ENCODE measurements at regions not wholly inside any gene's neighbourhood (a gene's known extent, or its start where the extent isn't known, plus 50 kb on each side); places are given as distances from the start of the nearest gene placed in this dataset.
"Not testable (repeated sequence)": the region's sequence is repeated elsewhere in the genome, so short reads cannot be mapped to it uniquely, and the experiment has no call there.

- H3K4me3 ChIP-seq (ENCODE audit: low read depth, low read length): no peak overlapping the region
- TF ChIP-seq, protein P1, sequence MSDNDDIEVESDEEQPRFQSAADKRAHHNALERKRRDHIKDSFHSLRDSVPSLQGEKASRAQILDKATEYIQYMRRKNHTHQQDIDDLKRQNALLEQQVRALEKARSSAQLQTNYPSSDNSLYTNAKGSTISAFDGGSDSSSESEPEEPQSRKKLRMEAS (IDR thresholded peaks at IDR 0.05; ENCODE audit: low read depth, low read length): no peak
- no peak for DNase-seq (ENCODE audit: low read depth)
Measured at GRCh38 chr3:147256739-147257138, 149.6 kb downstream of the ZIC4 start.

- TF ChIP-seq, protein P2, sequence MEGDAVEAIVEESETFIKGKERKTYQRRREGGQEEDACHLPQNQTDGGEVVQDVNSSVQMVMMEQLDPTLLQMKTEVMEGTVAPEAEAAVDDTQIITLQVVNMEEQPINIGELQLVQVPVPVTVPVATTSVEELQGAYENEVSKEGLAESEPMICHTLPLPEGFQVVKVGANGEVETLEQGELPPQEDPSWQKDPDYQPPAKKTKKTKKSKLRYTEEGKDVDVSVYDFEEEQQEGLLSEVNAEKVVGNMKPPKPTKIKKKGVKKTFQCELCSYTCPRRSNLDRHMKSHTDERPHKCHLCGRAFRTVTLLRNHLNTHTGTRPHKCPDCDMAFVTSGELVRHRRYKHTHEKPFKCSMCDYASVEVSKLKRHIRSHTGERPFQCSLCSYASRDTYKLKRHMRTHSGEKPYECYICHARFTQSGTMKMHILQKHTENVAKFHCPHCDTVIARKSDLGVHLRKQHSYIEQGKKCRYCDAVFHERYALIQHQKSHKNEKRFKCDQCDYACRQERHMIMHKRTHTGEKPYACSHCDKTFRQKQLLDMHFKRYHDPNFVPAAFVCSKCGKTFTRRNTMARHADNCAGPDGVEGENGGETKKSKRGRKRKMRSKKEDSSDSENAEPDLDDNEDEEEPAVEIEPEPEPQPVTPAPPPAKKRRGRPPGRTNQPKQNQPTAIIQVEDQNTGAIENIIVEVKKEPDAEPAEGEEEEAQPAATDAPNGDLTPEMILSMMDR (IDR thresholded peaks at IDR 0.05; ENCODE audit: low read depth, low read length): no peak
- TF ChIP-seq MYC (IDR thresholded peaks at IDR 0.05; ENCODE audit: low read depth, low read length) (no peak), POLR2A (IDR thresholded peaks at IDR 0.05; ENCODE audit: extremely low read depth, insufficient read length) (no peak)
- TF ChIP-seq, protein P1 (IDR thresholded peaks at IDR 0.05; ENCODE audit: low read depth, low read length): no peak
- DNase-seq (ENCODE audit: low read depth): no peak
Measured at GRCh38 chr3:147246906-147247305, 159.4 kb downstream of the ZIC4 start.

GRCh38 chr3:147245638-147246037 is 160.7 kb downstream of the ZIC4 start:
- DNase-seq (ENCODE audit: low read depth); H3K4me3 ChIP-seq (ENCODE audit: low read depth, low read length): not testable (repeated sequence)

More at GRCh38 chr3:147246906-147247305, 159.4 kb downstream of the ZIC4 start:
- no peak overlapping the region for H3K4me3 ChIP-seq (ENCODE audit: low read depth, low read length)

DNA sequence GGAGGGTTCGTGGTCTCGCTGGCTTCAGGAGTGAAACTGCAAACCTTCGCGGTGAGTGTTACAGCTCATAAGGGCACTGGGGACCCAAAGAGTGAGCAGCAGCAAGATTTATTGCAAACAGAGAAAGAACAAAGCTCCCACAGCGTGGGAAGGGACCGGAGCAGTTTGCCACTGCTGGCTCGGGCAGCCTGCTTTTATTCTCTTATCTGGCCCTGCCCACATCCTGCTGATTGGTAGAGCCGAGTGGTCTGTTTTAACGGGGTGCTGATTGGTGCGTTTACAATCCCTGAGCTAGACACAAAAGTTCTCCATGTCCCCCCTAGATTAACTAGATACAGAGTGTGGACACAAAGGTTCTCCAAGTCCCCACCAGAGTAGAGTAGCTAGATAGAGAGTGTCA is 161.3 kb downstream of the ZIC4 start:
- not testable (repeated sequence) for DNase-seq (ENCODE audit: low read depth); H3K4me3 ChIP-seq (ENCODE audit: low read depth, low read length)

DNA sequence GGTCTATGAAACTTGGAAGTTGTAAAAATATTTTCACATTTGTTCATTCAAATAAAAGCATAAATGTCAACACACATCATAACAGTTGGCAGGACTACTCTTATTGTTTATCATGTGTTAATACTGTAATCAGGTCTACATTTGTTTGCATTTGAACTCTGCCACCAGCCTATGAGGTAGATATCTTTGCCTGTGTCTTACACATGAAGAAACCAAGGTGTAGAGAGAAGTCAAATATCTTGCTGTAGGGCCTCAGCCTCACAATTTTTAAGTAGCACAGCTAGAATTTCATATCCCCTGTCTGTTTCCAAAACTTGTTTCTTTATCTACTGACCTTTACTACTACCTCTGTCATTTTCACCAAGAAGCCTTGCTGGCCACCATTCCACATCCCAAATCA is 161.9 kb downstream of the ZIC4 start:
- H3K4me3 ChIP-seq (ENCODE audit: low read depth, low read length): no peak overlapping the region
- no peak for DNase-seq (ENCODE audit: low read depth)
- TF ChIP-seq, protein P1 (IDR thresholded peaks at IDR 0.05; ENCODE audit: low read depth, low read length): no peak
- TF ChIP-seq, protein P2 (IDR thresholded peaks at IDR 0.05; ENCODE audit: low read depth, low read length): no peak
- TF ChIP-seq POLR2A (IDR thresholded peaks at IDR 0.05; ENCODE audit: extremely low read depth, insufficient read length) (no peak), MYC (IDR thresholded peaks at IDR 0.05; ENCODE audit: low read depth, low read length) (no peak)

DNA sequence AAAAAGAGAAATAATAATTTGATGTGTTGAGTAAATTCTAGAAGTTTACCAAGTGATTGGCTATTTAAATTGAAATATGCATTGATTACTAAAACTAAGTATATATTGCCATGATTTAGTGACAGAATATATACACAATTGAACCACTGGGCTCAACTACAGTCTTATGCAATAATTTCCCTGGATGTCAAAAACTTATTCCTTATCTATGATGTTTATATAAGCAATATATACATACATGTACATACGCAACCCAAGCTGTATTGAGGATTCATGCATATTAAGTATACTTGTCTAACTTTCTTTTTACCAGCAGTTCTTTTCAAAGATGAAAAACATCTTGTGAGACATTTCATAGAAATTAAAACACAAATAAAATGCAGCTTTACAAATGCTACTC is 165.8 kb downstream of the ZIC4 start:
- no peak for DNase-seq (ENCODE audit: low read depth)
- no peak overlapping the region for H3K4me3 ChIP-seq (ENCODE audit: low read depth, low read length)
- TF ChIP-seq, protein P1 (IDR thresholded peaks at IDR 0.05; ENCODE audit: low read depth, low read length): no peak
- TF ChIP-seq POLR2A (IDR thresholded peaks at IDR 0.05; ENCODE audit: extremely low read depth, insufficient read length) (no peak), MYC (IDR thresholded peaks at IDR 0.05; ENCODE audit: low read depth, low read length) (no peak)
- TF ChIP-seq, protein P2 (IDR thresholded peaks at IDR 0.05; ENCODE audit: low read depth, low read length): no peak

DNA sequence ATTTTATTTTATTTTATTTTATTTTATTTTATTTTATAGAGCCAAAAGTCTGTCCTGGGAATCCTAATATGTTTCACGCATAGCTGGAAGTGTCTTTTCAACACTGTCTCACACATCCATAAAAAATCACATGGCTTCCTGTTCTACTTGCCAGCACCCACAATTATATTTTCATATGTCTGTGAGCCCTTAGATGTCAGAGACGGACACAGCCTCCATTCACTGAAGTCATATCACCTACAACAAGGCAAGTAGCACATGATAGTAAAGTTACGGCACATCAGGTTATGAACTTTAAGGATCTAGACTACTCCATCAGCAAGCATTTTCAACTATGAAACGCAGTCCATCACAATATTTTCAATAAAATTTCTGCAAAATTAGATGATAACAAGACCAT is 168.4 kb downstream of the ZIC4 start:
- TF ChIP-seq POLR2A (IDR thresholded peaks at IDR 0.05; ENCODE audit: extremely low read depth, insufficient read length): no peak
- no peak for TF ChIP-seq MYC (IDR thresholded peaks at IDR 0.05; ENCODE audit: low read depth, low read length)
- TF ChIP-seq, protein P2 (IDR thresholded peaks at IDR 0.05; ENCODE audit: low read depth, low read length): no peak
- TF ChIP-seq, protein P1 (IDR thresholded peaks at IDR 0.05; ENCODE audit: low read depth, low read length): no peak
- no peak for DNase-seq (ENCODE audit: low read depth)
- H3K4me3 ChIP-seq (ENCODE audit: low read depth, low read length): no peak overlapping the region

DNA sequence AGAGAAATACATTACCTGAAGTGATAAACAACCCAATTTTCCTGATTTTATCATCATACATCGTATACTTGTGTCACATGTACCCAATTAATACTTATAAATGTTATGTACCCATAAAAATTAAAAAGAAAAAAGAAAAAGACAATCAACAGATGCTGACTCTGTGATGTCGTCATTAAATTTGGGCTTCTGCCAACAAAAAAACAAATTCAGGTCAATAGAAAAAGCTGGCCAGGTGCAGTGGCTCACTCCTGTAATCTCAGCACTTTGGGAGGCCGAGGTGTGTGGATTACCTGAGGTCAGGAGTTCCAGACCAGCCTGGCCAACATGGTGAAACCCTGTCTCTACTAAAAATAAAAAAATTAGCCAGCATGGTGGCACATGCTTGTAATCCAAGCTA is 174.4 kb downstream of the ZIC4 start:
- DNase-seq (ENCODE audit: low read depth); H3K4me3 ChIP-seq (ENCODE audit: low read depth, low read length): not testable (repeated sequence)
